ENCODE measurements at regions not wholly inside any gene's neighbourhood (a gene's known extent, or its start where the extent isn't known, plus 50 kb on each side); places are given as distances from the start of the nearest gene placed in this dataset.
"Not testable (repeated sequence)": the region's sequence is repeated elsewhere in the genome, so short reads cannot be mapped to it uniquely, and the experiment has no call there.

- no peak for DNase-seq (ENCODE audit: low read depth)
These were observed 57.9 kb downstream of the FANCF start for GRCh38 chr11:22567759-22568158.

- no peak for DNase-seq (ENCODE audit: low read depth)
These were observed 59.3 kb downstream of the FANCF start for GRCh38 chr11:22566293-22566692.

GRCh38 chr11:22561283-22561682, 64.3 kb downstream of the FANCF start:
- DNase-seq (ENCODE audit: low read depth) = no peak

- DNase-seq (ENCODE audit: low read depth) = no peak
These were observed 66.2 kb downstream of the FANCF start for GRCh38 chr11:22559416-22559815.

GRCh38 chr11:22558664-22559063, 67.0 kb downstream of the FANCF start:
- no peak for DNase-seq (ENCODE audit: low read depth)

GRCh38 chr11:22556381-22556780, 69.2 kb downstream of the FANCF start:
- no peak for DNase-seq (ENCODE audit: low read depth)

- no peak for DNase-seq (ENCODE audit: low read depth)
These were observed 69.7 kb downstream of the FANCF start for GRCh38 chr11:22555881-22556280.

- DNase-seq (ENCODE audit: low read depth) = no peak
These were observed 71.4 kb downstream of the FANCF start for GRCh38 chr11:22554221-22554620.

- no peak for DNase-seq (ENCODE audit: low read depth)
These were observed 72.7 kb downstream of the FANCF start for GRCh38 chr11:22552885-22553284.

- DNase-seq (ENCODE audit: low read depth) = no peak
These were observed 78.9 kb downstream of the FANCF start for GRCh38 chr11:22546746-22547145.

- no peak for DNase-seq (ENCODE audit: low read depth)
These were observed 82.4 kb downstream of the FANCF start for GRCh38 chr11:22543261-22543660.

- DNase-seq (ENCODE audit: low read depth) = peak; percentile 6
These were observed 85.8 kb downstream of the FANCF start for GRCh38 chr11:22539821-22540256.

- DNase-seq (ENCODE audit: low read depth) = no peak
These were observed 89.6 kb downstream of the FANCF start for GRCh38 chr11:22536071-22536470.

- not testable (repeated sequence) for DNase-seq (ENCODE audit: low read depth)
These were observed 96.8 kb downstream of the FANCF start for GRCh38 chr11:22528612-22529429.

- no peak for DNase-seq (ENCODE audit: low read depth)
These were observed 103.4 kb downstream of the FANCF start for GRCh38 chr11:22522225-22522624.

- peak; percentile 17 for DNase-seq (ENCODE audit: low read depth)
These were observed 104.4 kb downstream of the FANCF start for GRCh38 chr11:22521226-22521625.

- DNase-seq (ENCODE audit: low read depth) = no peak
These were observed 105.1 kb downstream of the FANCF start for GRCh38 chr11:22520521-22520920.

- not testable (repeated sequence) for DNase-seq (ENCODE audit: low read depth)
These were observed 107.3 kb downstream of the FANCF start for GRCh38 chr11:22518344-22518743.

GRCh38 chr11:22516111-22516510, 109.5 kb downstream of the FANCF start:
- no peak for DNase-seq (ENCODE audit: low read depth)

- no peak for DNase-seq (ENCODE audit: low read depth)
These were observed 113.2 kb downstream of the FANCF start for GRCh38 chr11:22512457-22512856.

GRCh38 chr11:22510741-22511140, 114.9 kb downstream of the FANCF start:
- peak; percentile 5 for DNase-seq (ENCODE audit: low read depth)

- DNase-seq (ENCODE audit: low read depth) = no peak
These were observed 115.6 kb downstream of the FANCF start for GRCh38 chr11:22510010-22510409.

- DNase-seq (ENCODE audit: low read depth) = no peak
These were observed 117.0 kb downstream of the FANCF start for GRCh38 chr11:22508665-22509064.

- DNase-seq (ENCODE audit: low read depth) = no peak
These were observed 128.1 kb downstream of the FANCF start for GRCh38 chr11:22497474-22497873.
